Urothelium cell line (cell line): ENCODE measurements at regions not wholly inside any gene's neighbourhood (a gene's known extent, or its start where the extent isn't known, plus 50 kb on each side); places are given as distances from the start of the nearest gene placed in this dataset.
A peak's percentile ranks its signal among the peaks of the same experiment; 100 is the strongest.

ENCODE experiments used
- DNase-seq: peaks from one replicate; pipeline ENCODE4 v3.0.0; 2011; ENCODE audit warnings: low spot score, mixed read lengths
- FAIRE-seq: peaks from 2 replicates; lab custom pipeline; 2011; peaks lifted over from hg19 to GRCh38; lab: Jason Lieb, UNC

- DNase-seq = no peak
- no peak for FAIRE-seq
These were observed 451.5 kb upstream of the ADAMTS5 start for GRCh38 chr21:27418346-27418745.

- FAIRE-seq (no peak), DNase-seq (no peak)
These were observed 445.6 kb upstream of the ADAMTS5 start for GRCh38 chr21:27412530-27412929.

DNA sequence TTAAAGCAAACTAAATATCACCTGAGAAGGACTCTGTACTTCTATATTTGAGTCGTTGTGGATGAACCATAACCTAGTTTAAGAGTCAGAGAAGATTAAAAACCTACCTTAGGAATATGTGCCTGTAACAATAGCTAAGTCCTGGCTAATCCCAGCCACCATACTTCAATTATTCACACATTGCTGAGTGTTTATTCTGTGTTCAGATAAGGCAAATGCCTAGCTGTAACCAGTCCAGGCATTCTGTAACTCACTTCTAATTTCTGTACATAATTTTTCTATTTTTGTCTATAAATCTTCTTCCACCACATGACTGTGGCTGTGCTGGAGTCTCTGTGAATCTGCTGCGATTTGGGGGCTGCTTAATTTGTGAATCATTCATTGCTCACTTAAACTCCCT, 441.9 kb upstream of the ADAMTS5 start:
- DNase-seq (no peak), FAIRE-seq (no peak)

GRCh38 chr21:27407271-27407670, 440.4 kb upstream of the ADAMTS5 start:
- DNase-seq (no peak), FAIRE-seq (no peak)

DNA sequence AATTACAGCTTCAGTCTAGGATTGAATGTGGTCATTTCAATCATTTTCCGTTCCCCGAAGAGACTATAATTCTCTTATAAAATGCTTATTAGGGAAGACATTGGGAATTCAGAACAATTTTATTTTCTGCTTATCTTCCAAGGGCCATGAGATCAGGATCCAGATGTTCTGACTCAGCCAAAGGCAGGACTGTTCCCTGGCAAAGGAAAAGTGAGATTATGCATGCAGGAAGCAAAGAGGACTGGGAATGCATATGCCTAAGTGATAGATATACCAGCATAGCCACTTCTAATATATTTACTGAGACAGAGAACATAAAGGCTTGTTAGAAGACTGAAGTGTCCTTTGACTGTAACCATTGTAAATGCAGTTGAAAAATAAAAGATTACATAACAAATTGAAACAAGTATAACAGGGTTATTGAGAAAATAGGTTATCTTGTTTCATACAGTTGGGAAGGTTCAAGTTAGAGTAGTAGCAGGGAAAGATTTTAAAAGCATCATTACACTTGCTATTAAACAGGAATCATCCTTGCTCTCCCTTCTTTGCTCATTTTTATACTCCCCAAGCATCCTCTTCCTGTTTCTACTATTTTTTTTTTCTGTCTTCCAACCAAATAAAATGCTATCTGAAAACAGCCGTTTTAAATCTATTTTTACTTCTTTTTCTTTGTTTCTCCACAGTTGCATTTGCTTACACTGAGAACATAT, 439.6 kb upstream of the ADAMTS5 start:
- DNase-seq (no peak), FAIRE-seq (peak; percentile 72)

GRCh38 chr21:27403011-27403410, 436.1 kb upstream of the ADAMTS5 start:
- FAIRE-seq = no peak
- no peak for DNase-seq

GRCh38 chr21:27400045-27400444, 433.2 kb upstream of the ADAMTS5 start:
- DNase-seq (no peak), FAIRE-seq (no peak)

- FAIRE-seq (no peak), DNase-seq (no peak)
These were observed 430.7 kb upstream of the ADAMTS5 start for GRCh38 chr21:27397578-27397977.

GRCh38 chr21:27393726-27394125, 426.8 kb upstream of the ADAMTS5 start:
- no peak for DNase-seq
- FAIRE-seq = no peak

DNA sequence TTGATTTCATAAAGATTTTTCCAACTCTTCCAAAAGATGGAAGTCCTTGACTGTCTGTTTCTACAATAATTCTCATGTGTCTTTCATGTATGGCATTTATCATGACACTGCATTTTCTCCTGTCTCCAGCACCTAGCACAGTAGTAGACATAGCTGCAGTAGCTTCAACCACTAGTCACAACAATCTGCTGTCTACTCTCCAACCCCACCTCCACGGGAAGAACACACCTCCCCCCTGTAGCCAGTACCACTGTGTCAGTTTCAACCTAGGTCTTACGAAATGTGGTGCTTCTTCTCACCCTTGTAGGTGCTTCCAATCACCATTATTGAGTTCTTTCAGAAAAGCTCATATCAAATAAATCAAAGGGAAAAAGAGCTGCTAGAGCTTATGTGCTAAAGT, 425.1 kb upstream of the ADAMTS5 start:
- FAIRE-seq (peak; percentile 32), DNase-seq (no peak)

DNA sequence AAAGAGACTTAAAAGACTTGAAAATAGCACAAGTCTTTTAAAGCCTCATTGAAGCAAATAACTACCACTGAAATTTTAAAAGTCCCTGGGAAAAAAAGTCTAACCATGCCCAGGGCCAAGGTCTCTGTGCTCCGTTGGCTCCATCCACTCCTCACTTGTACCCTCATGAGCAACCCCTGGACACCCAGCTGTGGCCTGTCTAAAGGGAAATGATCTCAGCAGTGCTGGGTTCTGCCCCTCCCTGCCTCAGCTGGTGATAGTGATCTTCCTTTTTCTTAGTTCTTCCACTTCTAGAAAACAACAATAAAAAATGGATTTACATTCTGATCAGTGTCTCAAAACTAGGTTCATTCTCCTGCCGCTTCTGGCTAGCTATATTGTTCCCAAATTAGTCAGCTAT, 423.5 kb upstream of the ADAMTS5 start:
- DNase-seq (no peak), FAIRE-seq (no peak)

- FAIRE-seq (no peak), DNase-seq (no peak)
These were observed 421.9 kb upstream of the ADAMTS5 start for GRCh38 chr21:27388825-27389224.

GRCh38 chr21:27382404-27382803, 415.5 kb upstream of the ADAMTS5 start:
- FAIRE-seq (peak; percentile 65), DNase-seq (no peak)

GRCh38 chr21:27380303-27380702, 413.4 kb upstream of the ADAMTS5 start:
- DNase-seq (no peak), FAIRE-seq (no peak)

- no peak for DNase-seq
- no peak for FAIRE-seq
These were observed 412.5 kb upstream of the ADAMTS5 start for GRCh38 chr21:27379354-27379753.

GRCh38 chr21:27372381-27372780, 405.5 kb upstream of the ADAMTS5 start:
- DNase-seq (no peak), FAIRE-seq (no peak)

DNA sequence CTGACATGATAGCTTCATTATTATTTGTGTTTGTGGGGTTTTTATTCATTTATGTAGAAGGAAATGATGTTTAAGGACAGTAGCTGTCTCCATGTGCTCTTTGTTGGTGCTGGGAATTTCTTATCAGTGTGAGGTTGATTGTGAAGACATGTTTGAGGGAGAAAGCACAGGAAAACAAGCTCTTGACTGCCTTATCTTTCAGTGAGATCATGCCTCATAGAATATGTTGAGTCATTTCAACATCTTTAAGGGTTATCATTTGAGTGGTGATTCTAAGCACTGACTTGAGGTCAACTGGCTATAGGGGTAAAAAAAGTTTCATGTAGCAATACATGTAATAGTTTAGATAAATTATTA, 405.1 kb upstream of the ADAMTS5 start:
- DNase-seq = no peak
- FAIRE-seq = peak; percentile 59

GRCh38 chr21:27371115-27371974, 404.5 kb upstream of the ADAMTS5 start:
- FAIRE-seq (no peak), DNase-seq (no peak)

DNA sequence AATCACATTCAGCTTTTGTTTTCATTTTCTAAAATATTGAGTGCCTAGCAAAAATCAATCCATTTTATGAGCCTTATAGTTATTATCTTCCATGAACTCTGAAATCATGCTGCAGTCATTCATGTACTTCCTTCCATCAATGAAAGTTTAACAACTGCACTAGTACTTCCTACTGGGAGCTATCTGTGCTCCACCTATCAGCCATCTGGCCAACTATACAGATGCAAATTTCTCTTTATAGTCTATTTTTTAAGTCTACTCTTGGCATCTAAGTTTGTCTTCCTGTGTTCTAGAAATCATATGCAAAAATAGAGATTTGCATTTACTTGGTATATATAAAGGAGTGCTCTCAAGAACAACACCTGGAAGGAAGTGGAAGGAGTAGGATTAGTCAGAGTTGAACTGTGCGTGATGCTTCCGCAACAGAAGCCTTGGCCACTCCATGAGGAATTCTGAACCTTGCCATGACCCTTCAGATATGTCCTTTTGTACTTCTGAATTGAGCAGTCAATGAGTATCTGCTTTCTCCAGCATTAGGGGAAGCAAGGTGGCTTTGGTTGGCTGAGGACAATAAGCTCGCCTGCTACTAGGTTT, 403.2 kb upstream of the ADAMTS5 start:
- DNase-seq (no peak), FAIRE-seq (peak; percentile 5)

DNA sequence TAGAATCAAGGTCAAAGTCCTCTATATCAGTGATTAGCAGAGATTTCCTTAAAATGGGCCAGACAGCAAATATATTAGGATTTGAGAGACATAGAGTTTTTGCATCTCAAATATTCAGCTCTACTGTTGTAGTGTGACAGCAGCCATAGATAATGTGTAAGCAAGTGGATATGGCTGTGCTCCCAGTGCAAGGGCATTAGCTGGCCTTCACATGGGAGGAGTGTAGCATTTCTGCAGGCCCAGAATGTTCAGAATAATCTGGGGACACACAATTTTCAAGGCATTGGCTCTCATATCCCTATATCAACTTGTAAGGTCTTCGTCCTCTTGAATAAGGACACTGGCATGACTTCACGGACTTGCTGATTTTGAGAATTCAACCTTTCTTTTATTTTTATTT, 402.3 kb upstream of the ADAMTS5 start:
- no peak for DNase-seq
- FAIRE-seq = no peak

GRCh38 chr21:27366646-27367235, 399.9 kb upstream of the ADAMTS5 start:
- FAIRE-seq = no peak
- no peak for DNase-seq

- no peak for DNase-seq
- no peak for FAIRE-seq
These were observed 399.1 kb upstream of the ADAMTS5 start for GRCh38 chr21:27366036-27366435.
